AG20443 (cell line): ENCODE measurements at regions not wholly inside any gene's neighbourhood (a gene's known extent, or its start where the extent isn't known, plus 50 kb on each side); places are given as distances from the start of the nearest gene placed in this dataset.

Experiments used
- DNase-seq: peaks from one replicate; pipeline ENCODE4 v3.0.0; 2012; ENCODE audit warnings: low spot score, mixed read lengths

DNA sequence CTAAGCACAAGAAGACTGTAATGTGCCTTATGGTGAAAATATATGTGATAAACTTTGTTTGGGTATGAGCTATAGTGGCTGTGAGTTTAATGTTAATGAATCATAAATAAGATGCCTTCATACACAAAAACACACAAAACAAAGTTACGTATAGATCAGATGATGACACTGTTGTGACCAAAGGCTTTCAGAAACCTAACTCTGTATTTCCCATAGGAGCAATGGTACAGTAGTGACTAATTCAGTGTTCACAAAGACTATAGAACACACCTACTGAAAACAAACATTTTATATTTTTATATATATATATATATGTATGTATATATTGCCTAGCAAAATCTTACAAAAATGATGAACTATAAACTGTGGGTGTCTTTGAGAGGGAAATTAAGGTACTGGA, 393.8 kb upstream of the DCN start:
- DNase-seq, result no peak

DNA sequence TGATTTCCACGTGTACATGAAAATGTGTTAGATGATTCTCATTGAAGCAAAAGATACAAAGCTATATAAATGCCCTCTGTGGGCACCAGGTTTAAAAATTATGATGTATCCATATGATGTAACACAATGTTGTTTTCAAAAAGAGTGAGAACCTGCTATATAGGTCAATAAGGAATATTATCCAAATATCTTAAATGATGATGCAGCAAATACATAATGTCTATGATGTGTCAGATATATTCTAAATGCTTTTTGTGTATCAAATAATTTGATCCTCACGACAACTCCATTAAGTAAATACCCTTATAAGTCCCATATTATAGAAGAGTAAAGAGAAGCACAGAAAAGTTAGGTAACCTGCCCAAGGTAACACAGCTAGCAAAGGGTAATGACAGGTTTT, 393.0 kb upstream of the DCN start:
- DNase-seq, result no peak

DNA sequence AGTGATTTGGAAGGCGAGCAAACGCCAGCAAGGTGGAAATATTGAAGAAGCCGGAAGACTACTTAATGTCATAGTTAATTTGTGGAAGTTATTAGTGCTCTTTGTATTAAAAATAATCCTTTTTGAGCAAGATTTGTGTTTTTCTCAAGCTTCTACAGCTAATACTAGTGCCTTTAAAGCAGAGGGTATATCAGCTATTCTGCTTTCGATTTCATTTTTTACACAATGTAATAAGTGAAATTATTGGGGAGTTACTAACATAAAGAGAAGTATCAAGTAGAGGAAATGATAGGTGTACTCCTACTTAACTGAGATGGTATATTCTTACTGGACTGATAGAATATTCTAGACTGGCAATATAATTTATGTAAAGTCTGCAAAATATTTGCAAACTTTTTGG, 392.4 kb upstream of the DCN start:
- no peak for DNase-seq

DNA sequence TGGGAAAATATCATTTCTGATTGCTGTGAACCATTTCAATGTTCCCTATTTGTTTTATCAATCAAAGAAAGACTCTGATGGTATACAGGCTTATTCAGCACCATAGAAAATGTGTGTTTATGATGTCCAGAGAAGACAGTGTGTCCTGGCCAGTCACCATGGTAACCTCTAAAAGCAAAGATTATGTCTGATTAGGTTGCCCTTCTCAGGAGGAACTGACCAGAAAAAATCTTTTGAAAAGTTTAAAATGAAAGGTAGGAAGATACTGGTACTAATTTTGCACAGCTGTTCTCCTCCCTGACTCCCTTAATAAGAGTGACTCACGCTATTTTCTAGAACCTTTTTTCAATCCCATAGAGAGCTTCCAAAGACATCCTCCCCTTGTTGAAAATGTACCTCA, 391.8 kb upstream of the DCN start:
- DNase-seq, result no peak

DNA sequence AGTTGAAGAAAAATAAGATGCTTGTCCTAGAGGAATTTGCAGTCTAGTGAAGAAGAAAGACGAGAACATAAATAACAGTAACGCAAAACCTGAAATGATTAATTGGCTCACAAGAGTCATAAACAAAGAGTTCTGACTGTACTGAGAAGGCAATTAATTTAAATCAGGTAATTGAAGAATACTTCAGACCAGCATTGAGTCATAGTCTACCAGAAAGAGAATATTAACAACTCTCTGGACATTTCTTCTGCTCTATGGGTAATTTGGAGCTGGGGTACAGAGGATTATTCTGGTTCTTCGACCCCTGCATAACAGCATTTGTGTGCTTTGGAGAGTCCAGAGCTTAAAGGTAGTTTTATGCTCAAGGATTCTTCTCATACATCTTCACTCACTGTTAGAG, 390.3 kb upstream of the DCN start:
- DNase-seq, result no peak

DNA sequence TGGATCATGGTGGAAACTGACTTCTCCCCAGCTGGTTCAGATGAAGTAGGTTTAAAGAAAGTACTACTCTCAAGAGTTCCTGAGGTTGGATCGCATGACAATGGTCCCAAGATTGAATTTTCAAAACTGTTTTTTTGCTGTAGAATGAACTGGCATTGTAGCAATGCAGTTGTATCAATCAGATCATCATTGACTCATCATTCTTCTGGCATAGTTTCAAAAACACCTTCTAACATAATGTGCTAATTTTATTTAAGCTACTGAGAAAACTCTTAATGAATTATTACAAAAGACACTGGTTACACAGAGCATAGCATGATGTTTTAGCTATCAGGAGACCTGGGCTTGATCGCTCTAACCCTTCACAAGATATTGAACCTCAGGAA, 384.5 kb upstream of the DCN start:
- DNase-seq, result no peak

DNA sequence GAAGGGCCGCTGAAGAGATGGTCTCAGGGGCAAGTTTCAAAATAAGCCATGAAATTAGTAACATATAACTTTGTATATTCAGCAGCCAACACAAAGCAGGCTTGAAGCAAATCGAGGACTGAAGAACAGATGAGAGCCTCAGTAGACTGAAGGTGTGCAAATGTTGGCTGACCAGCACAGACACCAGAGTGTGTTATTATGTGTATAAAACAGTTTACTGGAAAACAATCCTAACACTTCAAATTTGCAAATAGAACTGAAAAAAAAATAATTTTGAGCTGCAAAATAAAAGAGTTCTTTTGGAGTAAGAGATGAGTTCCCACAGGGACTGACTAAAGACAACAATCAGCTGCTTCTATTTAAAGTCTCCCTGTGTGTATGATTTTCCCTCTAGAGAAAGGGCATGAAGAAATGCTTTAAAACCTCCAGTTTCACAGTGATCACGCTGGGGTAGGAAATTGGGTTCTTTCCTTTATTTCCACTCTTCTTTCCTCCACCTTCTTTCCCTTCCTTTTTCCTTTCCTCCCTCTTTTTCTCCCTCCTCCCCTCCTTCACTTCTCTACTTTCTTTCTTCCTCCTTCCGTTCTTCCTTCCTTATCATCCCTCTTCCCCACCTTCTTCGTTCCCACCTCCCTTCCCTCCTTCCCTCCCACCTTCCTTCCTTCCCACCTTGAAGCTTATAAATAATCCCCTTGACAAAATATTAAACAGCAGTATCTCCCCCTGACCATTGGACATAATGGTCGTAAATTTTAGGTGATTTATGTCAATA, 383.9 kb upstream of the DCN start:
- no peak for DNase-seq

DNA sequence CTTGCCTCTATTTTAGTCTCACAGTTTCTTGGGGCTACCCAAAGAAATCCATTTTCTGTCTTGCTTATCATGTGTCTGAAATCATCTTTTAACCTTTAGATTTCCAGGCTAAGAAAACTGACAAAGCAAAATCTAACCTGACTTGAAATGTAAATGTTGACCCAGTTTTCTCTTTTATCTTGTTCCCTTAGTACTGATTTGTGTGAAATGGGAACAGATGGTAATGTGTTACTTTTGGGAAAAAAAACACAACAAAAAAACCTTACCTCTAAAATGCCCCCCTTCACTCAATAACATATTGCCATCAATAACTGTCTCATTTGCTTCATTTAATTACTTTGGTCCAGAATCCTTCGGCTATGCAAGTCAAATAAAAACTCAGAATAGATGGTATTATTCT, 383.2 kb upstream of the DCN start:
- no peak for DNase-seq

DNA sequence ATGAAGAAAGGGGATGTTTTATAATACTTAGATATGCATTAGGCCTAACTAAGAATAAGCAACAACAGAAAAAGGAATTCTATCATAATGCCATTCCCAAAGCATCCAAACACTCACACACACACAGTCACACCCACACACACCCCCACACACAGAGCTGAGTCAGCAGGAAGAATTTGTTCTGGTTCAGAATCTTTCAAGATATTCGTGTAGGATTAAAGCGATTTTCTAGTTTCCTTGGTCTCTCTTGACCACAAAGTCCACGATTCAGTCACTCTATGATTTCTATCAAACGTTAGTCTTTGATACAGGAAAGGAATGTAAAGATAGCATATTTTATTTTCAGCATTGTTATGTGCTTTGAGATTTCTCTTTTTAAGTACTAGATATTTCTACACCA, 382.6 kb upstream of the DCN start:
- DNase-seq, result no peak

DNA sequence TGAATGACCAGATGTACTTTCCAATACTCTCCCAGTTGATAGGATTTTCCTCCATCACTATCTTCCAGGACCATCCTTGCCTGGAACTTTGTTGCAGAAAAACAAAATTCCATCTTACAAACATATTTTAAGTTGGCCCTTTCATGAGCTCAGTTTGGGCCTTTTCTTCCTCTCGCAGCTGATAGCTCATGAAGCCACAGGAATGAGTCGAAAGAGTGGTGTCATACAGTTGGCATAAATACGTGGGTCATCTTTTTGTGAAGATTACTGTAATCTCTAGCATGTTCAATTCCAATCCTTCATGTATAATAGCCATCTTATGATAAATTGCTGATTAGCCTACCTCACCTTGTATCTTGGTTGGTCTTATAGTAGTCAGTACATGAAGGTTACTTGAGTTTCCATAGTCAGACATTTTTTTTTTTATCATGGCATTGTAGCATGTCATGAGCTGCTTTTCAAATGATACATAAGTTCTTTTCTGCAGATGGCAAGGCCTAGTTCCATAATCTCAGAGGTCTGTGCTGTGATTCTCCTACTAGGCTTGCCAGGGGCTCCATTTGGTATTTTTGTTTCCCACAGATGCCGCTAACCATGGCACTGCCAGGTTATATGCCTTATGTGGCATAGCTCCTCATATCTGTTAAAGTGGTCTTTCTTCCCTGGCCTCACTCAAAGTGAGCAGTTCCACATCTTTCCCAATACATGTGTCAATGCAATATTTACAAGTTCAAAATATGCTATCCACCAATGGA, 380.6 kb upstream of the DCN start:
- DNase-seq, result no peak

DNA sequence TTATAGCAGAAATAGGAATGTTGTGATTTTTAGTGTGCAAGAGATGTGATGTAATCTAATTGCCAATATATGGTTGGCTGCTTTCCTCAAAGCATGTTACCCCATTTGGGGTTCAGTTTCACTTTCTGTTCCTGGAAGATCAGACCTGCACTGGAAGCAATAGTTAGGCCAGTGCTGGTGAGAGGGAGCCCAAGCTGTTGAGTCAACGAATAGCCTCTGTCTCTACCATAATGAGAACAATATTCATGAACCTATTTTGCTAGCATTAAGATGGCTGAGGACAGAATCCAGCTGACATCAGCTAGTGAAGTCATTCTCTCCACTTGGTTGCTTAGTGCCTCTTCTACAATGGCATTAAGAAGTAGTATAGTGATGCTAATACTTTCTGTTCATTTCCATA, 379.9 kb upstream of the DCN start:
- no peak for DNase-seq

DNA sequence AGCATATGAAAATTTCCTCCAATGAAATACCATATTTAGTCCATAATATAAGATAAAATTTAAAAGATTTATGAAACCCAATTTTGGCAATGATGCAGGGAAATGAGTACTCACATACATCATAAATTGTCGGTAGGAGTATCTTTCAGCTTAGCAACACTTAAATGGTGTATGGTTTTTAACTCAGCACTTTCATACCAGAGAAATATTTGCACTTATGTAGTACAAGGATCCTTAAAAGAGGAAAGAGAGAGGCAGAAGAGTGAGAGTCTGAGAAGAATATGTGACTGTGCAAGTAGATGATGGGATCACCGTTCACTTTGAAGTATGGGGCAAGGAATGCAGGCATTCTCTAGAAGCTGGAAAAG, 379.3 kb upstream of the DCN start:
- no peak for DNase-seq

DNA sequence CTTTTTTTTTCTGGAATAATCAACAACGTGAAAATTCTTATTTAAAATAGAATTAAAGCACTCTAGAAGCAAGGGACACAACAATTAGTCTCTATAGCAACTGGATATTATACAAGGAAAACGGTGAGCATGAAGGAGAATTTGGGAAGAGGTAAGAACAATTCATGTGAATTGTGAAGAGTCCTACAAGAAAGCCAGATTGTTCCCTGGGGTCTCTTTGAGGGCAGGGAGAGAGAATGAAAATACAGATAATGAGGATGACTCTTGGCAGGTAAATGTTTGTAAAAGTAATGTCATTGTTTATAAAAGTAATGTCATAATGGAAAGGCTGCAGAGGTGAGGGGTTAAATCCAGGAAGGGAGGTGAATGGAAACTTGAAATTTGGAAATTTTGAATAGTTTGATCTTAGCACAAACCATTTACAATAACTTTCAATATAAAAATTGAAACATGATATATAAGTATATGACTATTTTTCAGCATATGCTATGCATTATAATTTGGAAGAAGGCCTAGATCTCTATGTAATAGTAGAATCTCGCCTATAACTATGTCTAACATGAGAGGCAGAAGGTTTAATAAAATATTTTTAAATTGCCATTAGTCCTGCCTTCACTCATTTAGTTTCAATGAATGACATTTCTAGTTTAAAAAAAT, 378.8 kb upstream of the DCN start:
- no peak for DNase-seq

DNA sequence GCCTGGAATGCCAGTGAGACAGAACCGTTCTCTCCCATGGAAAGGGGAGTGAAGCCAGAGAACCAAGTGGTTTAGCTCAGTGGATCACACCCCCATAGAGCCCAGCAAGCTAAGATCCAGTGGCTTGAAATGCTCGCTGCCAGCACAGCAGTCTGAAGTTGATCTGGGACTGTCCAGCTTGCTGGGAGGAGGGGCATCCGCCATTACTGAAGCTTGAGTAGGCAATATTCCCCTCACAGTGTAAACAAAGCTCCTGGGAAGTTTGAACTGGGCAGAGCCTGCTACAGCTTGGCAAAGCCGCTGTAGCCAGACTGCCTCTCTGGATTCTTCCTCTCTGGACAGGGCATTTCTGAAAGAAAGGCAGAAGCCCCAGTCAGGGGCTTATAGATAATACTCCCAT, 374.3 kb upstream of the DCN start:
- no peak for DNase-seq

DNA sequence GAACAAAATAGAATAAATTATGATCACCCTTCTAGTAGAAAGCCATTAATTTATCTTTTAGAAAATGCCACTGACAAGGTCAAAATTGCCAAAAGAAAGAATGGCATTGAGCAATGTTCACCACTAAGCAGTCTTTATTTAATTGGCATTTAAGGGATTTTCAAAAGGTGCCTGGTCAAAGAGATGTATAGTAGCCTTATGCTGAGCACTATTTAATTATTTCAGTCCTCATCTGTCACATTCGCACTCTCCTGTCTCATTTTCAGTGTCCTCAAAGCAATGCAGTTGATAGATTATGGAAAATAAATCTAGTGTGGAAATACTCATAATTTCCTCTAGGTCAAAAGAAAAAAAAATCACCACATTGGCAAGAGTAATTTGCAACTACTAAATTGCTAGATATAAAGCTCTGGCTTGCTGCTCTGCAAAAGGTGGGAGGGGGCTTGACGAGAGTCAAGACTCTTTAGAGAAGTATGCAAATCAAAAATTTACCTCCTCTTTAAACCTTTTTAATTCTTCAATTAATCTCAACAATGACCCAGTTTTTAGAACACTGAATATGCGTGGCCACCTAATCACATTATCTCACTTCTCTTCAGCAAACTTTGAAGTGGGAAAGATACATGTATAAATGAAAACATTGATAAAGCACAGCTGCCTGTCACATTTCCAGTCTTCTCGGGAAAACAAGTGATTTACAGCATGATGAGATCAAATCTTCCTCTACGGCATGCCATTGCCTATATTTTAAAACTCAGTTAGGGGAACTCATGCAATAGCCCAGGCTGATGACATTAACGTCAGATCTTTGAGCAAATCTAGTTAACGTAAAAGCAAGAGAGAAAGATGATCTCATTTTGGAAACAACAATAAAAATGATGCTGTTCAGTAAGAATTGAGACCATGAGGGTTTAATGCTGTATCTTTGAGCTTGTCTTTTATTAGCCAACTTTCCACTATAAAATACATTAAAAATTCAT, 373.1 kb upstream of the DCN start:
- DNase-seq, result no peak

DNA sequence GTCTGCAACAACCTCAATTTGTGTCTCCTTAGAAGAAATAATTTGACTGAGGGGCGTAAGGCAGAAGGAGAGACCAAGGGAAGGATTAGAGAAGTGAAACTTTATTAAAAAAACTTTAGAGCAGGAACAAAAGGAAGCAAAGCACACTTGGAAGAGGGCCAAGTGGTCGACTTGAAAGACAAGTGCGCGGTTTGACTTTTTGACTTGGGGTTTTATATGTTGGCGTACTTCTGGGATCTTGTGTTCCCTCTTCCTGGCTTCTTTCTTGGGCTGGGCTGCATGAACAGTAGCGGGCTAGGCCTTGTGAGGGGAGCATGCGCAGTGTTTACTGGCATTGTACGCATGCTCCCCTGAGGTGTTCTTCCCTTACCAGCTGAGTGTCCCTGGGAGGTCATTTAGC, 369.3 kb upstream of the DCN start:
- no peak for DNase-seq

DNA sequence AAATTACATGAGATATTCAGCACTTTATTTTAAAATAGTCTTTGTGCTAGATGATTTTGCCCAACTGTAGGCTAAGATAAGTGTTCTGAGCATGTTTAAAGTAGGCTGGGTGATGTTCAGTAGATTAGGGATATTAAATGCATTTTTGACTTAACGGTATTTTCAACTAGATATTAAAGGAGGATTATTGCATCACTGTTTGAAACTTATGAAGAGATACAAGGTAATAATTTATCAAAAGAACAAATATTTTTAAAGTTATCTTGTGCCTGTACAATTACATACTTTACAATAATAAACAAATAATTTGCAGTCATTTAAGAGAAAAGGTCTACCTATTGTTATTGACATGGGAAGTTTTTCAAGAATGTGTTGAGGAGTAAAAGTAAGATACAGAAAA, 368.6 kb upstream of the DCN start:
- DNase-seq, result no peak

DNA sequence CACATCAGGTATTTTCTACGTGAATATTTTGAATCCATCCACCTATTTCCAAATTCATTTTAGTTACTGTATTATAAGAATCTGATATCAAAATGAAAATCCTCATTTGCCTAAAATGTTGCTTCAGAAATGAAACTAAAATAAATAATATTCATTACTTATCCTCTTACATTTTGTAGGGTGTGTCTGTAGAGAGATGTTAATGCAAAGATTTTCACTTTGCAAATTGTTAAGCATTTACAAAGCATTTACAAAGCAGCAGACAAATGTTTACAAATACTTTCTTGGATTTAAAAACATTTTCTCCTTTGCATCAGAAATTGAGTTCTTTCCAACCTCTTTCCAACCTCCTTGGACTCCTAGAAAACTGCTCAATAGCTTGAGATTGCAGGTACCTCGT, 360.0 kb upstream of the DCN start:
- DNase-seq, result no peak

DNA sequence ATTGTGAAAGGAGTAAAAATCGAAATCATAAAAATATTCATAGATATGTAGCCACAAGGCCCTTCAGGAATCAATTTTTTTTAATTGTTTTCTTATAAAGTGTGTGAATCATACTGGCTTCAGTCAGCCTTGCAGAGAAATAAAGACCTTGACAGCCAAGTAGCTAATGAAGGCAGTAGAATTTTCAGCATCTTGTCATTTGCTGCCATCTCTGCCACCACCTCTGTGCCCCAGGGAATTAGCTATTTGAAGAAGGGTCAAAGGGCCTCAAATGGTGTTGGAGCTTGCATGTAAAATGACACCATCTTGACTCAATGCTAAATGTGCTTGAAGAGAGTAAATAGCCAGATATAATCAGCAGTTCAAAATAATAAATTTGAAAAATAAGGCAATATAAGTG, 359.4 kb upstream of the DCN start:
- no peak for DNase-seq

DNA sequence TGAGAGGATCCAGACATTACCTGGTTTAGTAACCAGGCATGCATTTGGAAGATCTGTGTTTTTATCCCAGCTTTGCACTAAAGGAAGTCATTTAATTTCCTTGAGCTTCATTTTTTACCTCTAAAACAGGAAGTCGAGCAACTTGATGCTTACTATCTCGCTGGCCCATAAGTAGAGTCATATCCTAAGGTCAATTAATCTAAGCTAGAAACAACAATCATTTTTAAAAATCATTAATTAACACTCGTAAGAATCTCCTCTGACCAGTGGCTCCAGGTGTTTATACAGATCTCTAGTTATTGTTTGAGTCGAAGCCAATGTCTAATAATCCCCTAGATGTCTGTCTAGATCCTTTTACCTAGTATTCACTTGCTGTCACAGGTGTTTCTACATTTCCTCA, 355.8 kb upstream of the DCN start:
- DNase-seq, result no peak

DNA sequence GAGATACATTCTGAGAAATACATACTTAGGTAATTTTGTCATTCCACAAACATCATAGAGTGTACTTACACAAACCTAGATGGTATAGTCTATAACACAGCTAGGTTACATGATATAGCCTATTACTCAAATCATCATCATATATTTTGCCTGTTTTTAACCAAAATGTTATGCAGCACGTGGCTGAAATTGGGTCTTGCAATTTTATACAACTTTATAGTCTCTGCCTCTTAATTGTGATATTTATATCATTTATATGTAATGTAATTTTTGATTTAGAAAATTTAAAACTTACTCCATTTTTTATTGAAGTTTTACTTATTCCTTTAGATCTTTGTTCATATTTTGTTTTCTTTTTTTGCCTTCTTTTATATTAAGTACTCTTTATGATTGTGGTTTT, 350.7 kb upstream of the DCN start:
- DNase-seq, result no peak

DNA sequence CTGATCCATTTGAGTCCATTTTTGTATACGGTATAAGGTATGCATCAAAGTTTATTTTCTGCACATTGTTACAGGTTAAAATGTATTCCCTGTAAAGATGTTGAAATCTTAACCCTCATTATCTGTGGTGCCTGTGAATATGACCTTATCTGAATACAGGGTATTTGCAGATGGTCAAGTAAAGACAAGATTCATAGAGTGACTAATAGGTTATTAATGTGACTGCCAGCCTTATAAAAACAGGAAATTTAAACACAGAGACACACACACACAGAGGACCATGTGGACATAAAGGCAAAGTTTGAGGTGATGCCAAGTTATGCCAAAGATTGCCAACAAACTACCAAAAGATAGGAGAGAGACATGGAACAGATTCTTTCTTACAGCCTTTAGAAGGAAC, 347.2 kb upstream of the DCN start:
- no peak for DNase-seq
